ENCODE measurements at regions not wholly inside any gene's neighbourhood (a gene's known extent, or its start where the extent isn't known, plus 50 kb on each side); places are given as distances from the start of the nearest gene placed in this dataset.

DNA sequence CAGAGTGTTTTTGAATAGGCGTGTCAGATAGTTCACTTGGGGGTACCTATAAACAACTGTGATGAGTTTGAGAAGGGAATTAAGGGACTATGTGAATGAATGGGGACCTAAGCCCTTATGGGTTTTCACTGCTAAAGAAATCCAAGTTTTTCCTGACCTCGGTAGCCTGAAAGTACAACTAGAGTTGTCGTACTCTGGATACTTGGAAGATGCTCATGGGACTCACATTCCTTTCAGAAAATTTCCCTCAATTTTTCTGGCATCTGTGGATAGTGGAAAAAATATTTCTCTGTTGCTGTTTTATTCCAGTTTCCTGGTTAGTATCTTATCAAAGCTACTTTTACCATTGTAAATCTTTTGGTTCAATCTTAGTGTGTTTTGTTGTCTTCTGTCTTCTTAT is 1112.3 kb upstream of the SEMA6A start:
- Mint-ChIP-seq H3K27me3 (ENCODE audit: low read depth) (no peaks in the 10 kb centered on the region), H3K27ac (ENCODE audit: unreplicated experiment) (no peak overlapping the region), H3K4me3 (no peak overlapping the region), H3K9me3 (peaks cover 3% of the 10 kb centered on the region), H3K4me1 (peaks cover 11% of the 10 kb centered on the region), H3K36me3 (ENCODE audit: low read depth) (no peaks in the 10 kb centered on the region)
- TF ChIP-seq, protein P1, sequence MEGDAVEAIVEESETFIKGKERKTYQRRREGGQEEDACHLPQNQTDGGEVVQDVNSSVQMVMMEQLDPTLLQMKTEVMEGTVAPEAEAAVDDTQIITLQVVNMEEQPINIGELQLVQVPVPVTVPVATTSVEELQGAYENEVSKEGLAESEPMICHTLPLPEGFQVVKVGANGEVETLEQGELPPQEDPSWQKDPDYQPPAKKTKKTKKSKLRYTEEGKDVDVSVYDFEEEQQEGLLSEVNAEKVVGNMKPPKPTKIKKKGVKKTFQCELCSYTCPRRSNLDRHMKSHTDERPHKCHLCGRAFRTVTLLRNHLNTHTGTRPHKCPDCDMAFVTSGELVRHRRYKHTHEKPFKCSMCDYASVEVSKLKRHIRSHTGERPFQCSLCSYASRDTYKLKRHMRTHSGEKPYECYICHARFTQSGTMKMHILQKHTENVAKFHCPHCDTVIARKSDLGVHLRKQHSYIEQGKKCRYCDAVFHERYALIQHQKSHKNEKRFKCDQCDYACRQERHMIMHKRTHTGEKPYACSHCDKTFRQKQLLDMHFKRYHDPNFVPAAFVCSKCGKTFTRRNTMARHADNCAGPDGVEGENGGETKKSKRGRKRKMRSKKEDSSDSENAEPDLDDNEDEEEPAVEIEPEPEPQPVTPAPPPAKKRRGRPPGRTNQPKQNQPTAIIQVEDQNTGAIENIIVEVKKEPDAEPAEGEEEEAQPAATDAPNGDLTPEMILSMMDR (conservative IDR thresholded peaks at IDR 0.05): no peak
- DNase-seq (ENCODE audit: low read depth, low spot score): no peak

DNA sequence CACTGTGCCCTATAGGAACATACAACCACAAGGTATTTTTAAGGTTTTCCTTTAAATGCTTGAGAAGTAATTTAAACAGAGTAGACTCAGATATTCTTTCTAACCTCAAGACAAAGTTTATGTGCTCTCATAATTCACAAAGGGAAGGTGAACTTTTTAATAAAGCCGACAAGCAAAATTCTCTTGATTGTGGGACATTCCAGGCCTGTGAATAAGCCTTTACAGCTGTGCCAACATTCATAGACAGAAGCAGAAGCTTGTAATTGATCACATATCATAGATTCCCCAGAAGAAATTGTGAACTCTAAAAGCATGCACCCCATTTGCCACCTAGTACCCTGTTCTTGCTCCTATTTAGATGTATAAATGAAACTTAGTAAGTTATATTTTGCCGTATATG is 1107.8 kb upstream of the SEMA6A start:
- Mint-ChIP-seq H3K27me3 (ENCODE audit: low read depth) (no peaks in the 10 kb centered on the region), H3K4me3 (no peak overlapping the region), H3K27ac (ENCODE audit: unreplicated experiment) (no peak overlapping the region), H3K9me3 (peaks cover 2% of the 10 kb centered on the region), H3K36me3 (ENCODE audit: low read depth) (no peaks in the 10 kb centered on the region), H3K4me1 (peaks cover 8% of the 10 kb centered on the region)
- TF ChIP-seq, protein P1 (conservative IDR thresholded peaks at IDR 0.05): no peak
- no peak for DNase-seq (ENCODE audit: low read depth, low spot score)

DNA sequence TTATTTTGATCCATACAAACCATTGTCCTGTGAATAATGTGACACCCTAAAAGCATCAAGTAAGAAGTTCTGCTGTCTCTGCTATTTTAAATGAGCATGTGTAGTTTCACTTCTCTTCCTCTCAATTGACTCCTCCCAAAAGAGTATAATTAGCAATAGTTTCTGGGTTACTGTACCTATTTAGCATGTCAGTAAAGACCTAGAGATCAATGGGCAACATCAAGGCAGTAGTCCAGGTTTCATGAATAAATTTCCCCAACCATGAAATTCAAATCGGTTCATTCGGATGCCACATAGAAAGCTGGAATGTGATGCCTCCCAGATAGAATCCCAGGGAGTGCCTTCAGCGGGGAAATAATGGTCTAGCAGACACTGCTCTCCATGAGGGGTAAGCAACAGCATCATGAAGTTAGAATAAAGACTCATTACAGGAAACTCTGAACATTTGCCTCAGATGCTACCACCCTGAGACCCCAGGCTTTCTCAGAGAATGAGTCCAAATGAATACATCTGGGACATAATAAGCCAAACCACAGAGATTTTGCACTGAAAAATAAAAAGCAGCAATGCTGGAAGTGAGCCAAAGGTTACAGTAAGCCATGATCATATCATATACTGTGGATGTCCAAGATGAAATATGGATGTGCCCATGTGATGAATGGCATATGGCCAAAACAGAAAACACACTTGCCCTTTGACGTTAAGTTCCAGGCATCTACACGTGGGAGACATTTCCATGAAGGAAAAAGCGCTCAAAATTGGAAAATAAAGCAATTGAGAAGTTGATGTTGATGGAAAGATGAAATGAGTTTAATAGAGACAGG is 1107.0 kb upstream of the SEMA6A start:
- DNase-seq (ENCODE audit: low read depth, low spot score): no peak
- Mint-ChIP-seq H3K4me3 (no peak overlapping the region), H3K27me3 (ENCODE audit: low read depth) (no peaks in the 10 kb centered on the region), H3K27ac (ENCODE audit: unreplicated experiment) (no peak overlapping the region), H3K4me1 (peaks cover 8% of the 10 kb centered on the region), H3K36me3 (ENCODE audit: low read depth) (no peaks in the 10 kb centered on the region), H3K9me3 (peaks cover 2% of the 10 kb centered on the region)
- TF ChIP-seq, protein P1 (conservative IDR thresholded peaks at IDR 0.05): no peak

DNA sequence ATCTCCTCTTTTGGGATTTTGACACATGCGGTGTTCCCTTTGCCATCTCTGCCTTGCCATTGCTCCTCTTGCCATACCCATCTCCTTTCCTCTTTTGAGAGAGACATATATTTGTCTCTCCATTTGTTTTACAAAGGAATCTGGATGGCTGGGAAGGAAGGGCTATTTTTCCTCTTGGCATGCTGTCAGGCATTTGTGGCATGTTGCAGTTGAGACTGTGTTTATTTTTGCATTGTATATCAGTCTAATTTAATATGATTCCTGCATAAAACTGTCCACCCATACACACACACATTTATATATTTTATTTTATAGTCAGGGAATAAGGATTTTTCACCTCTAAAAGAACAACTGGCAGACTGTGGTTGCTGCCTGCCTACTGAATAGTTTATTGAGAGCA is 1105.8 kb upstream of the SEMA6A start:
- no peak for DNase-seq (ENCODE audit: low read depth, low spot score)
- TF ChIP-seq, protein P1 (conservative IDR thresholded peaks at IDR 0.05): no peak

DNA sequence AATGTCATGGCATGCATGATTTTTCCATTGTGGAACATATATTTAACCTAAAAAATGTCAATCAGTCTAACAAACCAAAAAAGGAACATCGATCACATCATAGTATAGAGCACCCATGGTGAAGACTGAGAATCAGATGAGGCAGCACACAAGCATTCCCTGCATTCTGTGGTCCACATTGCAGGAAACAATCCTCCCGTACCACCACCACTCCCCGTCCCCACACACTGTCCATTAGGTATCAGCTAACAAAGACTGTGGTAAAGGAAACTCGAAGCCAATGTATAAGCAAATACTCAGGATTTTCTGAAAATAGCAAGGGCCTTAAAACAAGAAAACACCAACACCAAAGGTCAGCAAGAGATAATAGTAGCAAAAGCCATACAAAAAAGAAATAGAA is 1104.4 kb upstream of the SEMA6A start:
- no peaks in the 10 kb centered on the region for H3K27me3 Mint-ChIP-seq (ENCODE audit: low read depth)
- H3K36me3 Mint-ChIP-seq (ENCODE audit: low read depth): no peaks in the 10 kb centered on the region
- H3K9me3 Mint-ChIP-seq: peaks cover 2% of the 10 kb centered on the region
- no peak overlapping the region for H3K4me3 Mint-ChIP-seq
- TF ChIP-seq, protein P1 (conservative IDR thresholded peaks at IDR 0.05): no peak
- peaks cover 8% of the 10 kb centered on the region for H3K4me1 Mint-ChIP-seq
- H3K27ac Mint-ChIP-seq (ENCODE audit: unreplicated experiment): no peak overlapping the region
- DNase-seq (ENCODE audit: low read depth, low spot score): no peak

More for the DNA sequence above, 1105.8 kb upstream of the SEMA6A start:
- H3K27ac Mint-ChIP-seq (ENCODE audit: unreplicated experiment): peak overlapping the region; percentile 90
- peaks cover 2% of the 10 kb centered on the region for H3K9me3 Mint-ChIP-seq
- H3K36me3 Mint-ChIP-seq (ENCODE audit: low read depth): no peaks in the 10 kb centered on the region
- H3K27me3 Mint-ChIP-seq (ENCODE audit: low read depth): no peaks in the 10 kb centered on the region
- H3K4me3 Mint-ChIP-seq: no peak overlapping the region
- H3K4me1 Mint-ChIP-seq: peaks cover 8% of the 10 kb centered on the region

Data from neural crest cell (in vitro differentiated cells).